ENCODE measurements at regions not wholly inside any gene's neighbourhood (a gene's known extent, or its start where the extent isn't known, plus 50 kb on each side); places are given as distances from the start of the nearest gene placed in this dataset.

DNA sequence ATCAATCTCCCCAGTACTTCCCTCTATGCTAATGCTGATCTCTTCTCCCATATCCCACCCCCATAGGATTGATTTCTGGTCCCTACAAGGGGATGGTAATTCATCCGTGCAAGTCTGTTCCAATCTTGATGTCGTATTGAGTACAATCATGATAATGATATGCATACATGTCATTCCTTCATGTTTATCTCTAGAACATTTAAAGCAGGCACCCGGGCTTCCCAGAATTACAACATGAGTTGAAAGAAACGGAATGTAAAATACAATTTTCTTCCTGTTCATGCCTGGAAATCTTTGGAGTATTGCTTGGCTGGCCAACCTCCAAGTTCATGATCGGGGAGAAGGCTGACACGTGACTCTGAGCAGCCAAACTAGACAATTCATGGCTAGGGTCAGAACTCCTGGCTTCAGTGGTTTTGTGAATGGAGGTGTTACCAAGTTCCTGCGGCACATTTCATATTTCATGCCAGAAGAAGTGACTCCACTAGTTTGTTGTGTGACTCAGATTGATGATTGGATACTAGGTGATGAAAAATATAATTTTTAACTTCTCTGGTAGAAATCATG lies 66.6 kb downstream of the C9orf152 start:
- H3K23ac ChIP-seq (ENCODE audit: low read length in 2 of 2): no peak overlapping the region
- no peak overlapping the region for H2BK5ac ChIP-seq (ENCODE audit: low read depth, low read length, poor library complexity, severe bottlenecking)
- H3K18ac ChIP-seq (ENCODE audit: low read depth in 1 of 2, low read length in 2 of 2): no peak overlapping the region
- H3K27ac ChIP-seq (ENCODE audit: low read length, poor library complexity, severe bottlenecking): peak overlapping the region; percentile 84
- H3K79me1 ChIP-seq (replicated peaks; ENCODE audit: low read length, poor library complexity, severe bottlenecking): peaks cover 12% of the 10 kb centered on the region
- no peaks in the 10 kb centered on the region for H3K27me3 ChIP-seq (ENCODE audit: control insufficient read depth in 1 of 2, insufficient read depth in 1 of 2, low read length in 2 of 2)
- no peak overlapping the region for H3K4me2 ChIP-seq (ENCODE audit: low read length, poor library complexity, severe bottlenecking)
- H3K36me3 ChIP-seq (ENCODE audit: control insufficient read depth in 1 of 2, insufficient read depth in 2 of 2, low read depth in 1 of 2, low read length in 2 of 2): peaks cover 23 to 52% of the 10 kb centered on the region in 2 experiments
- H3K4me1 ChIP-seq (ENCODE audit: control insufficient read depth, insufficient read depth, low read depth, low read length): peaks cover 18% of the 10 kb centered on the region
- no peak overlapping the region for H2BK120ac ChIP-seq (ENCODE audit: low read depth, low read length)
- no peak overlapping the region for H2AFZ ChIP-seq (ENCODE audit: low read depth, low read length)
- no peak overlapping the region for H2BK15ac ChIP-seq (ENCODE audit: low read depth, poor library complexity, severe bottlenecking)
- peak; percentile 93 for DNase-seq
- H3K9me3 ChIP-seq (ENCODE audit: control insufficient read depth, low read length): no peaks in the 10 kb centered on the region
- no peak overlapping the region for H3K14ac ChIP-seq (ENCODE audit: low read length in 2 of 2)
- no peak overlapping the region for H4K91ac ChIP-seq (ENCODE audit: low read length)
- H2BK12ac ChIP-seq (ENCODE audit: low read length in 2 of 2): no peak overlapping the region
- H3K4me3 ChIP-seq (ENCODE audit: insufficient read depth in 1 of 2, low read depth in 1 of 2, low read length in 2 of 2): peak overlapping the region in 1 of 2 experiments; percentile 17
- peak overlapping the region; percentile 64 for H3K9ac ChIP-seq (ENCODE audit: low read length)
- no peak overlapping the region for H4K8ac ChIP-seq (ENCODE audit: low read length)
- no peak overlapping the region for H3K4ac ChIP-seq (ENCODE audit: low read depth in 1 of 2, low read length in 2 of 2)
- 49% methylated on average over 6 of the region's 7 CpGs for WGBS
- no peak overlapping the region for H2AK5ac ChIP-seq (ENCODE audit: low read length, severe bottlenecking)

DNA sequence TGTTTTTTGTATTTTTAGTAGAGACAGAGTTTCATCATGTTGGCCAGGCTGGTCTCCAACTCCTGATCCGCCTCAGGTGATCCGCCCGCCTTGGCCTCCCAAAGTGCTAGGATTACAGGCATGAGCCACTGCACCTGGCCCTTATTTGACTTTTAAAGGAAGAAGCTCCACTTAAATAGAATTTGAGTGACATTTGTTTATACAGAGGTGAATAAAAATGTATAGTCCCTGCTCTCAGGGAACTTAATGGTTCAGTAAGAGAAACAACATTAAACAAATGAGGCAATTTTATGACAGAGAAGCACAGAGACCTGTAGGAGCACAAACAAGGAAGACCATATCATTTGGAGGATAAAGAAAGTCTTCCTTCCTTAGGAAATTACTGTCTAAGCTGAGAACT lies 65.7 kb downstream of the C9orf152 start:
- H2AK5ac ChIP-seq (ENCODE audit: low read length, severe bottlenecking): no peak overlapping the region

DNA sequence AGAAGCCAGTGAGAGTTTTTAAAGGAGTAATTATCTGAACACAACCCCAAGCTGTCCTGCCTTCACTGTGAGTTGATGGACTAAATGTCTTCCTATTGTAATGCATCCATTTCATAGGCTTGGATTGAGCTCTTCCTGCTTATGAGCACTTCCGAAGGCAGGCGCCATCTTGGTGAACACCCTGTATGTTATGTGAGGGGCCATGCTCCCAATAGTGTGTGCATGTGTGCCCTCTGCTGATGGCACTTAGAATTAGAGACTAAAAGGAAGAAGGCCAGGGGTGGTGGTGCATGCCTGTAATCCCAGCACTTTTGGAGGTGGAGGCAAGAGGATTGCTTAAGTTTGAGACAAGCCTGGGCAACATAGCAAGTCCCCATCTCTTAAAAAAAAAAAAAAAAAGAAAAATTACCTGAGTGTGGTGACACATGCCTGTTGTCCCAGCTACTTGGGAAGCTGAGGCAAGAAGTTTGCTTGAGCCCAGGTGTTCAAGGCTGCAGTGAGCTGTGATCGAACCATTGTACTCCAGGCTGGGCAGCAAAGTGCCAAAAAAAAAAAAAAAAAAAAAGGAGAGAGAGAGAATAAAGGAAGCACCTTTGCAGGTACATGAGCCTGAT lies 65.0 kb downstream of the C9orf152 start:
- Histone ChIP-seq H3K9me3 (ENCODE audit: control insufficient read depth, low read length) (no peaks in the 10 kb centered on the region), H3K79me1 (replicated peaks; ENCODE audit: low read length, poor library complexity, severe bottlenecking) (peaks cover 6% of the 10 kb centered on the region), H3K14ac (ENCODE audit: low read length in 2 of 2) (no peak overlapping the region), H2BK120ac (ENCODE audit: low read depth, low read length) (no peak overlapping the region), H2AFZ (ENCODE audit: low read depth, low read length) (no peak overlapping the region), H3K36me3 (ENCODE audit: control insufficient read depth in 1 of 2, insufficient read depth in 2 of 2, low read depth in 1 of 2, low read length in 2 of 2) (peaks cover 6 to 36% of the 10 kb centered on the region in 2 experiments), H2BK15ac (ENCODE audit: low read depth, poor library complexity, severe bottlenecking) (no peak overlapping the region), H3K23ac (ENCODE audit: low read length in 2 of 2) (no peak overlapping the region), H2BK5ac (ENCODE audit: low read depth, low read length, poor library complexity, severe bottlenecking) (no peak overlapping the region), H2BK12ac (ENCODE audit: low read length in 2 of 2) (peak overlapping the region in 1 of 2 experiments; percentile 1), H3K9ac (ENCODE audit: low read length) (no peak overlapping the region), H3K27me3 (ENCODE audit: control insufficient read depth in 1 of 2, insufficient read depth in 1 of 2, low read length in 2 of 2) (no peaks in the 10 kb centered on the region), H4K8ac (ENCODE audit: low read length) (peak overlapping the region; percentile 5), H3K4ac (ENCODE audit: low read depth in 1 of 2, low read length in 2 of 2) (no peak overlapping the region), H2AK5ac (ENCODE audit: low read length, severe bottlenecking) (peak overlapping the region; percentile 51), H4K91ac (ENCODE audit: low read length) (no peak overlapping the region), H3K27ac (ENCODE audit: low read length, poor library complexity, severe bottlenecking) (peak overlapping the region; percentile 84), H3K4me2 (ENCODE audit: low read length, poor library complexity, severe bottlenecking) (no peak overlapping the region), H3K4me3 (ENCODE audit: insufficient read depth in 1 of 2, low read depth in 1 of 2, low read length in 2 of 2) (no peak overlapping the region), H3K4me1 (ENCODE audit: control insufficient read depth, insufficient read depth, low read depth, low read length) (peaks cover 20% of the 10 kb centered on the region), H3K18ac (ENCODE audit: low read depth in 1 of 2, low read length in 2 of 2) (peak overlapping the region in 1 of 2 experiments; percentile 78)
- no peak for DNase-seq
- WGBS: 91% methylated on average over 3 of the region's 3 CpGs

More for the DNA sequence above, 65.7 kb downstream of the C9orf152 start:
- no peak overlapping the region for H2BK15ac ChIP-seq (ENCODE audit: low read depth, poor library complexity, severe bottlenecking)
- H3K4ac ChIP-seq (ENCODE audit: low read depth in 1 of 2, low read length in 2 of 2): no peak overlapping the region
- peak overlapping the region; percentile 26 for H3K9ac ChIP-seq (ENCODE audit: low read length)
- peaks cover 12% of the 10 kb centered on the region for H3K79me1 ChIP-seq (replicated peaks; ENCODE audit: low read length, poor library complexity, severe bottlenecking)
- no peak overlapping the region for H3K18ac ChIP-seq (ENCODE audit: low read depth in 1 of 2, low read length in 2 of 2)
- H3K27ac ChIP-seq (ENCODE audit: low read length, poor library complexity, severe bottlenecking): peak overlapping the region; percentile 84
- H3K9me3 ChIP-seq (ENCODE audit: control insufficient read depth, low read length): no peaks in the 10 kb centered on the region
- H3K23ac ChIP-seq (ENCODE audit: low read length in 2 of 2): no peak overlapping the region
- H3K14ac ChIP-seq (ENCODE audit: low read length in 2 of 2): no peak overlapping the region
- peaks cover 13 to 43% of the 10 kb centered on the region in 2 experiments for H3K36me3 ChIP-seq (ENCODE audit: control insufficient read depth in 1 of 2, insufficient read depth in 2 of 2, low read depth in 1 of 2, low read length in 2 of 2)
- H2BK120ac ChIP-seq (ENCODE audit: low read depth, low read length): no peak overlapping the region
- WGBS: 88% methylated on average over 3 of the region's 3 CpGs
- no peak overlapping the region for H4K8ac ChIP-seq (ENCODE audit: low read length)
- no peak overlapping the region for H3K4me3 ChIP-seq (ENCODE audit: insufficient read depth in 1 of 2, low read depth in 1 of 2, low read length in 2 of 2)
- no peak overlapping the region for H4K91ac ChIP-seq (ENCODE audit: low read length)
- no peak overlapping the region for H3K4me2 ChIP-seq (ENCODE audit: low read length, poor library complexity, severe bottlenecking)
- no peak overlapping the region for H2BK12ac ChIP-seq (ENCODE audit: low read length in 2 of 2)
- H2BK5ac ChIP-seq (ENCODE audit: low read depth, low read length, poor library complexity, severe bottlenecking): no peak overlapping the region
- no peak for DNase-seq
- no peak overlapping the region for H2AFZ ChIP-seq (ENCODE audit: low read depth, low read length)
- no peaks in the 10 kb centered on the region for H3K27me3 ChIP-seq (ENCODE audit: control insufficient read depth in 1 of 2, insufficient read depth in 1 of 2, low read length in 2 of 2)
- H3K4me1 ChIP-seq (ENCODE audit: control insufficient read depth, insufficient read depth, low read depth, low read length): peaks cover 18% of the 10 kb centered on the region

DNA sequence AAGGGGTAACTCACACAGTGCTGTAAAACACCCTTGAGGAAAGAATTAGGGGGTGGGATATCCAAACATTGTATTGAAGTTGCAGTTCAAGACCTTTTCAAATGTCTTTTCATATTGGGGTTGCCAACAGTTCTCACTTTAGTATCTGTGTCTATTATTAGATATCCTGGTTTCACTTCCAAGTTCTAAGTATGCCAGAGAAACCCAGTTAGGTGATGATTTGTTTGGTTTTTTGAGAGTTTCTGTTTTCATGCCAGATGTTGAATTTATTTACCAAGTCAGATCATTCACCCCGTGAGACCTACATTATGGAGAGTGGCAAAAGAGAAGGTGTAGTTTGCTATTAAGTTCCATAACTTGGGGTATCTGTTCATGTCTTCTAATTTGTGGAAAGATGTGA lies 64.5 kb downstream of the C9orf152 start:
- Histone ChIP-seq H3K18ac (ENCODE audit: low read depth in 1 of 2, low read length in 2 of 2) (no peak overlapping the region), H3K27me3 (ENCODE audit: control insufficient read depth in 1 of 2, insufficient read depth in 1 of 2, low read length in 2 of 2) (no peaks in the 10 kb centered on the region)

More for the DNA sequence above, 64.5 kb downstream of the C9orf152 start:
- Histone ChIP-seq H2BK5ac (ENCODE audit: low read depth, low read length, poor library complexity, severe bottlenecking) (no peak overlapping the region), H2BK12ac (ENCODE audit: low read length in 2 of 2) (no peak overlapping the region), H2BK15ac (ENCODE audit: low read depth, poor library complexity, severe bottlenecking) (no peak overlapping the region), H3K9me3 (ENCODE audit: control insufficient read depth, low read length) (no peaks in the 10 kb centered on the region), H3K9ac (ENCODE audit: low read length) (no peak overlapping the region), H3K4ac (ENCODE audit: low read depth in 1 of 2, low read length in 2 of 2) (no peak overlapping the region), H2AK5ac (ENCODE audit: low read length, severe bottlenecking) (no peak overlapping the region), H3K23ac (ENCODE audit: low read length in 2 of 2) (no peak overlapping the region), H3K4me3 (ENCODE audit: insufficient read depth in 1 of 2, low read depth in 1 of 2, low read length in 2 of 2) (no peak overlapping the region), H3K14ac (ENCODE audit: low read length in 2 of 2) (no peak overlapping the region), H2BK120ac (ENCODE audit: low read depth, low read length) (no peak overlapping the region), H3K79me1 (replicated peaks; ENCODE audit: low read length, poor library complexity, severe bottlenecking) (peaks cover 4% of the 10 kb centered on the region), H3K4me1 (ENCODE audit: control insufficient read depth, insufficient read depth, low read depth, low read length) (peaks cover 22% of the 10 kb centered on the region), H3K36me3 (ENCODE audit: control insufficient read depth in 1 of 2, insufficient read depth in 2 of 2, low read depth in 1 of 2, low read length in 2 of 2) (peaks cover under 1 to 31% of the 10 kb centered on the region in 2 experiments), H4K8ac (ENCODE audit: low read length) (no peak overlapping the region), H3K4me2 (ENCODE audit: low read length, poor library complexity, severe bottlenecking) (no peak overlapping the region), H3K27ac (ENCODE audit: low read length, poor library complexity, severe bottlenecking) (peak overlapping the region; percentile 84), H4K91ac (ENCODE audit: low read length) (no peak overlapping the region), H2AFZ (ENCODE audit: low read depth, low read length) (no peak overlapping the region)
- WGBS: 92% methylated on average over 1 of the region's 1 CpG
- peak; percentile 45 for DNase-seq
